Adipocyte (in vitro differentiated cells): ENCODE measurements at regions not wholly inside any gene's neighbourhood (a gene's known extent, or its start where the extent isn't known, plus 50 kb on each side); places are given as distances from the start of the nearest gene placed in this dataset.
"Not testable (repeated sequence)": the region's sequence is repeated elsewhere in the genome, so short reads cannot be mapped to it uniquely, and the experiment has no call there.

Experiments used
- DNase-seq: peaks from one replicate; pipeline ENCODE4 v3.0.0-alpha.2; 2015; ENCODE audit warnings: low read depth
- H3K27me3 ChIP-seq: replicated peaks from 2 replicates; pipeline ENCODE4 v1.7.0; 2013; ENCODE audit warnings: mild to moderate bottlenecking, low read length, moderate library complexity; ENCODE audit not compliant: control insufficient read depth, insufficient read depth
- H3K36me3 ChIP-seq: 2 replicates; pipeline ENCODE4 v1.7.0; 2013; ENCODE audit warnings: low read length, mild to moderate bottlenecking, moderate library complexity; ENCODE audit not compliant: control insufficient read depth, insufficient read depth, severe bottlenecking
- H3K4me1 ChIP-seq: 2 replicates; pipeline ENCODE4 v1.7.0; 2013; ENCODE audit warnings: mild to moderate bottlenecking, low read length, moderate library complexity; ENCODE audit not compliant: control insufficient read depth, insufficient read depth
- H3K4me3 ChIP-seq: 2 replicates; pipeline ENCODE4 v1.7.0; 2013; ENCODE audit warnings: mild to moderate bottlenecking, low read length, moderate library complexity
- H3K9ac ChIP-seq: 2 replicates; pipeline ENCODE4 v1.7.0; 2013; ENCODE audit warnings: mild to moderate bottlenecking, low read length, moderate library complexity
- H3K9me3 ChIP-seq: 2 replicates; pipeline ENCODE4 v1.7.0; 2013; ENCODE audit warnings: mild to moderate bottlenecking, low read length, moderate library complexity; ENCODE audit not compliant: control insufficient read depth

- no peak overlapping the region for H3K4me3 ChIP-seq
- no peaks in the 10 kb centered on the region for H3K9me3 ChIP-seq
- H3K9ac ChIP-seq, result no peak overlapping the region
- peak; percentile 6 for DNase-seq
- H3K27me3 ChIP-seq, result no peaks in the 10 kb centered on the region
- H3K4me1 ChIP-seq, result peaks cover 3% of the 10 kb centered on the region
- H3K36me3 ChIP-seq, result no peaks in the 10 kb centered on the region
Measured at GRCh38 chr9:75197561-75197960, 109.2 kb downstream of the OSTF1 start.

- H3K4me1 ChIP-seq, result peaks cover 3% of the 10 kb centered on the region
- no peaks in the 10 kb centered on the region for H3K27me3 ChIP-seq
- no peak for DNase-seq
- H3K36me3 ChIP-seq, result no peaks in the 10 kb centered on the region
- no peak overlapping the region for H3K9ac ChIP-seq
- no peaks in the 10 kb centered on the region for H3K9me3 ChIP-seq
- no peak overlapping the region for H3K4me3 ChIP-seq
Measured at GRCh38 chr9:75198436-75198835, 110.1 kb downstream of the OSTF1 start.

GRCh38 chr9:75200892-75201470, 112.7 kb downstream of the OSTF1 start:
- no peaks in the 10 kb centered on the region for H3K9me3 ChIP-seq
- H3K27me3 ChIP-seq, result no peaks in the 10 kb centered on the region
- no peak overlapping the region for H3K4me3 ChIP-seq
- peak; percentile 79 for DNase-seq
- no peaks in the 10 kb centered on the region for H3K36me3 ChIP-seq
- no peak overlapping the region for H3K9ac ChIP-seq
- H3K4me1 ChIP-seq, result peaks cover 3% of the 10 kb centered on the region

GRCh38 chr9:75201480-75202209, 113.3 kb downstream of the OSTF1 start:
- Histone ChIP-seq H3K4me1 (peaks cover 3% of the 10 kb centered on the region), H3K27me3 (no peaks in the 10 kb centered on the region), H3K4me3 (no peak overlapping the region), H3K36me3 (no peaks in the 10 kb centered on the region), H3K9ac (no peak overlapping the region), H3K9me3 (no peaks in the 10 kb centered on the region)
- no peak for DNase-seq

GRCh38 chr9:75207997-75208396, 119.7 kb downstream of the OSTF1 start:
- not testable (repeated sequence) for H3K9ac ChIP-seq, H3K27me3 ChIP-seq, H3K36me3 ChIP-seq, H3K4me3 ChIP-seq, DNase-seq, H3K9me3 ChIP-seq, H3K4me1 ChIP-seq

- Histone ChIP-seq H3K9ac (no peak overlapping the region), H3K4me3 (no peak overlapping the region), H3K9me3 (no peaks in the 10 kb centered on the region), H3K36me3 (no peaks in the 10 kb centered on the region), H3K4me1 (no peaks in the 10 kb centered on the region), H3K27me3 (no peaks in the 10 kb centered on the region)
- DNase-seq, result no peak
Measured at GRCh38 chr9:75210215-75210614, 121.9 kb downstream of the OSTF1 start.

GRCh38 chr9:75213765-75214164, 125.5 kb downstream of the OSTF1 start:
- DNase-seq, result no peak
- no peaks in the 10 kb centered on the region for H3K27me3 ChIP-seq
- no peak overlapping the region for H3K4me3 ChIP-seq
- no peaks in the 10 kb centered on the region for H3K36me3 ChIP-seq
- no peak overlapping the region for H3K9ac ChIP-seq
- no peaks in the 10 kb centered on the region for H3K9me3 ChIP-seq
- no peaks in the 10 kb centered on the region for H3K4me1 ChIP-seq

GRCh38 chr9:75226403-75227139, 138.3 kb downstream of the OSTF1 start:
- H3K36me3 ChIP-seq, result no peaks in the 10 kb centered on the region
- no peak overlapping the region for H3K4me3 ChIP-seq
- H3K9ac ChIP-seq, result no peak overlapping the region
- peaks cover 5% of the 10 kb centered on the region for H3K9me3 ChIP-seq
- H3K27me3 ChIP-seq, result no peaks in the 10 kb centered on the region
- H3K4me1 ChIP-seq, result no peaks in the 10 kb centered on the region
- no peak for DNase-seq

- H3K4me1 ChIP-seq, result no peaks in the 10 kb centered on the region
- no peak overlapping the region for H3K9ac ChIP-seq
- no peaks in the 10 kb centered on the region for H3K27me3 ChIP-seq
- no peak overlapping the region for H3K4me3 ChIP-seq
- no peak for DNase-seq
- peaks cover 5% of the 10 kb centered on the region for H3K9me3 ChIP-seq
- H3K36me3 ChIP-seq, result no peaks in the 10 kb centered on the region
Measured at GRCh38 chr9:75228893-75229292, 140.6 kb downstream of the OSTF1 start.

- Histone ChIP-seq H3K9ac (no peak overlapping the region), H3K4me3 (no peak overlapping the region), H3K27me3 (no peaks in the 10 kb centered on the region), H3K36me3 (no peaks in the 10 kb centered on the region), H3K4me1 (no peaks in the 10 kb centered on the region), H3K9me3 (peaks cover 5% of the 10 kb centered on the region)
- DNase-seq, result peak; percentile 31
Measured at GRCh38 chr9:75229605-75230332, 141.5 kb downstream of the OSTF1 start.

GRCh38 chr9:75230469-75230868, 142.2 kb downstream of the OSTF1 start:
- Histone ChIP-seq H3K4me3 (no peak overlapping the region), H3K9ac (no peak overlapping the region), H3K27me3 (no peaks in the 10 kb centered on the region), H3K9me3 (peaks cover 5% of the 10 kb centered on the region), H3K4me1 (no peaks in the 10 kb centered on the region), H3K36me3 (no peaks in the 10 kb centered on the region)
- DNase-seq, result no peak
